HepG2 (cell line): ENCODE measurements at regions not wholly inside any gene's neighbourhood (a gene's known extent, or its start where the extent isn't known, plus 50 kb on each side); places are given as distances from the start of the nearest gene placed in this dataset.
A peak's percentile ranks its signal among the peaks of the same experiment; 100 is the strongest.

Source experiments
- ATAC-seq: fragments of 200-7000 bp; cut with Tn5 transposase; 3 replicates; pipeline ENCODE4 v1.9.1; 2020; ENCODE audit warnings: mild to moderate bottlenecking, moderate library complexity
- BruUV-seq: library from RNA; stranded (reverse); fragments of 400-500 nt; replicated peaks from 2 replicates; lab custom pipeline; 2021; lab: Mats Ljungman, UMichigan
- CTCF ChIA-PET: fragments of 300-600 bp; formaldehyde crosslinking; extraction: SDS; loops from one replicate; lab custom pipeline; 2021; ENCODE audit warnings: low total read pairs, inconsistent platforms, low intra/inter-chr PET ratio; lab: Yijun Ruan, JAX
- POLR2A ChIA-PET: fragments of 350-600 bp; sonication (Branson Sonifier 250); formaldehyde crosslinking; loops from one replicate; lab custom pipeline; 2020; ENCODE audit warnings: antibody characterized with exemption, inconsistent platforms; lab: Yijun Ruan, JAX
- DNase-seq: peaks from one replicate; pipeline ENCODE4 v3.0.0-alpha.2; 2015; ENCODE audit warnings: low spot score
- FAIRE-seq: peaks from 3 replicates; lab custom pipeline; 2011; peaks lifted over from hg19 to GRCh38; lab: Jason Lieb, UNC
- H2AFZ ChIP-seq: one replicate; pipeline ENCODE4 v1.6.1; 2011; ENCODE audit warnings: low read length, inconsistent platforms
- H3K27ac ChIP-seq: fragments of 300-600 bp; 3 replicates; pipeline ENCODE4 v1.8.0; 2011; ENCODE audit warnings: mixed run types, mild to moderate bottlenecking, mixed read lengths, low read length, inconsistent platforms; ENCODE audit not compliant: insufficient read depth; ENCODE audit errors: extremely low read length
- H3K27me3 ChIP-seq, 2 experiments: fragments of 200-600 bp in 1 of 2; 2 replicates in 1 of 2; 3 replicates in 1 of 2; pipeline versions ENCODE4 v1.6.0 to v1.8.0; 2011; ENCODE audit warnings: low read length in 2 of 2, mild to moderate bottlenecking in 2 of 2, moderate library complexity in 2 of 2, inconsistent platforms in 1 of 2; ENCODE audit not compliant: insufficient read depth in 2 of 2, control insufficient read depth in 1 of 2
- H3K36me3 ChIP-seq, 2 experiments: fragments of 200-600 bp in 1 of 2; replicated peaks in 1 of 2; 2 replicates in 1 of 2; 3 replicates in 1 of 2; pipeline versions ENCODE4 v1.5.1 to v1.8.0; 2011; ENCODE audit warnings: low read length in 2 of 2, inconsistent platforms in 1 of 2; ENCODE audit not compliant: insufficient read depth in 2 of 2, control insufficient read depth in 1 of 2
- H3K4me1 ChIP-seq: 2 replicates; pipeline ENCODE4 v1.5.1; 2012; ENCODE audit warnings: low read length, inconsistent platforms; ENCODE audit not compliant: insufficient read depth
- H3K4me2 ChIP-seq: 2 replicates; pipeline ENCODE4 v1.6.0; 2011; ENCODE audit warnings: low read depth, low read length, inconsistent platforms
- H3K4me3 ChIP-seq, 3 experiments: fragments of 200-600 bp in 1 of 3; sonication (generic), shearing (Covaris generic) in 1 of 3; replicated peaks in 1 of 3; 2 replicates each; pipeline ENCODE4 v1.5.1; 2011 to 2016; ENCODE audit warnings: low read length in 3 of 3, inconsistent platforms in 2 of 3, low read depth in 2 of 3, mild to moderate bottlenecking in 2 of 3, control low read depth in 1 of 3, mixed read lengths in 1 of 3; ENCODE audit not compliant: insufficient read depth in 1 of 3
- H3K79me2 ChIP-seq: one replicate; pipeline ENCODE4 v1.6.1; 2011; ENCODE audit warnings: low read length, inconsistent platforms; ENCODE audit not compliant: insufficient read depth
- H3K9ac ChIP-seq: 2 replicates; pipeline ENCODE4 v1.6.0; 2011; ENCODE audit warnings: mild to moderate bottlenecking, low read depth, low read length, inconsistent platforms; ENCODE audit not compliant: insufficient read depth
- H3K9me3 ChIP-seq: 2 replicates; pipeline ENCODE4 v1.5.1; 2012; ENCODE audit warnings: mild to moderate bottlenecking, low read length
- H4K20me1 ChIP-seq: 2 replicates; pipeline ENCODE4 v1.6.0; 2011; ENCODE audit warnings: inconsistent platforms, mild to moderate bottlenecking, low read length, moderate library complexity; ENCODE audit not compliant: insufficient read depth
- CBX1 ChIP-seq: IDR thresholded peaks from one replicate; pipeline ENCODE4 v1.6.1; 2016; ENCODE audit warnings: antibody characterized with exemption, low read depth
- DNMT3B ChIP-seq: conservative IDR thresholded peaks from 2 replicates; pipeline ENCODE4 v1.6.1; 2016; ENCODE audit warnings: missing biosample characterization, control low read depth
- ETV5 ChIP-seq: IDR thresholded peaks from 2 replicates; pipeline ENCODE4 v1.6.1; 2018; ENCODE audit warnings: missing biosample characterization, missing genetic modification reagents, inconsistent platforms, borderline replicate concordance
- FOXM1 ChIP-seq: sonication (generic); formaldehyde crosslinking; IDR thresholded peaks from 2 replicates; pipeline ENCODE4 v1.5.0; 2020; ENCODE audit warnings: missing genetic modification reagents
- GFI1 ChIP-seq: sonication (generic); formaldehyde crosslinking; IDR thresholded peaks from 2 replicates; pipeline ENCODE4 v1.5.0; 2020; ENCODE audit warnings: missing genetic modification reagents, mild to moderate bottlenecking, borderline replicate concordance
- MXD1 ChIP-seq: sonication (generic); formaldehyde crosslinking; IDR thresholded peaks from 2 replicates; pipeline ENCODE4 v1.4.0; 2020; ENCODE audit warnings: mild to moderate bottlenecking, missing genetic modification reagents
- THAP8 ChIP-seq: sonication (generic); formaldehyde crosslinking; IDR thresholded peaks from 2 replicates; pipeline ENCODE4 v1.5.1; 2020; ENCODE audit warnings: missing genetic modification reagents, mild to moderate bottlenecking, borderline replicate concordance
- ZNF234 ChIP-seq: sonication (generic); formaldehyde crosslinking; conservative IDR thresholded peaks from 2 replicates; pipeline ENCODE4 v1.5.1; 2020; ENCODE audit warnings: mild to moderate bottlenecking, missing genetic modification reagents
- ZNF30 ChIP-seq: sonication (generic); formaldehyde crosslinking; IDR thresholded peaks from 2 replicates; pipeline ENCODE4 v1.5.0; 2020; ENCODE audit warnings: mild to moderate bottlenecking, missing genetic modification reagents
- ZNF615 ChIP-seq: sonication (generic); formaldehyde crosslinking; IDR thresholded peaks from 2 replicates; pipeline ENCODE4 v1.5.0; 2020; ENCODE audit warnings: mild to moderate bottlenecking, missing genetic modification reagents, borderline replicate concordance
- ZNF883 ChIP-seq: sonication (generic); formaldehyde crosslinking; IDR thresholded peaks from 2 replicates; pipeline ENCODE4 v1.5.1; 2020; ENCODE audit warnings: mild to moderate bottlenecking, missing genetic modification reagents; ENCODE audit errors: not compliant biosample characterization
- WGBS: methylation state at CpG from one replicate; pipeline ENCODE4 v1.1.6; 2017; ENCODE audit warnings: low lambda C conversion rate; 5-methylcytosine and 5-hydroxymethylcytosine counted together
- in situ Hi-C: cut with HindIII; loops from 2 replicates; pipeline ENCODE4 v1.10.0; 2017; ENCODE audit warnings: low pct_unique_long_range_greater_than_20kb; ENCODE audit not compliant: extremely low pct_ligation_motif_present
- intact Hi-C: fragments of 100-400 bp; cut with micrococcal nuclease; formaldehyde crosslinking; loops from one replicate; pipeline ENCODE4 v1.10.0; 2022; ENCODE audit not compliant: unreplicated experiment
- TF ChIP-seq, protein P1 (sequence below): sonication (generic); formaldehyde crosslinking; IDR thresholded peaks from 2 replicates; pipeline ENCODE4 v1.4.0; 2020; ENCODE audit warnings: missing genetic modification reagents

GRCh38 chr1:186618401-186619170, 61.6 kb downstream of the PTGS2 start:
- CTCF ChIA-PET, result no interaction called here
- no peak for FAIRE-seq
- Histone ChIP-seq H4K20me1 (no peaks in the 10 kb centered on the region), H3K36me3 (no peaks in the 10 kb centered on the region), H3K4me2 (0 out of 2 replicates have a peak overlapping the region, but pooled peaks have one; percentile 23), H3K4me3 (no peak overlapping the region), H3K4me1 (no peaks in the 10 kb centered on the region)
- ATAC-seq, result no peak
- no peak for DNase-seq
- TF ChIP-seq GFI1 (CRISPR knock-in tag) (no peak), CBX1 (no peak), ZNF615 (CRISPR knock-in tag) (no peak), ETV5 (CRISPR knock-in tag) (no peak), ZNF234 (no peak), THAP8 (CRISPR knock-in tag) (no peak), FOXM1 (CRISPR knock-in tag) (no peak), MXD1 (CRISPR knock-in tag) (no peak), ZNF30 (CRISPR knock-in tag) (no peak), DNMT3B (CRISPR knock-in tag) (no peak), ZNF883 (CRISPR knock-in tag) (no peak)
- TF ChIP-seq, protein P1, sequence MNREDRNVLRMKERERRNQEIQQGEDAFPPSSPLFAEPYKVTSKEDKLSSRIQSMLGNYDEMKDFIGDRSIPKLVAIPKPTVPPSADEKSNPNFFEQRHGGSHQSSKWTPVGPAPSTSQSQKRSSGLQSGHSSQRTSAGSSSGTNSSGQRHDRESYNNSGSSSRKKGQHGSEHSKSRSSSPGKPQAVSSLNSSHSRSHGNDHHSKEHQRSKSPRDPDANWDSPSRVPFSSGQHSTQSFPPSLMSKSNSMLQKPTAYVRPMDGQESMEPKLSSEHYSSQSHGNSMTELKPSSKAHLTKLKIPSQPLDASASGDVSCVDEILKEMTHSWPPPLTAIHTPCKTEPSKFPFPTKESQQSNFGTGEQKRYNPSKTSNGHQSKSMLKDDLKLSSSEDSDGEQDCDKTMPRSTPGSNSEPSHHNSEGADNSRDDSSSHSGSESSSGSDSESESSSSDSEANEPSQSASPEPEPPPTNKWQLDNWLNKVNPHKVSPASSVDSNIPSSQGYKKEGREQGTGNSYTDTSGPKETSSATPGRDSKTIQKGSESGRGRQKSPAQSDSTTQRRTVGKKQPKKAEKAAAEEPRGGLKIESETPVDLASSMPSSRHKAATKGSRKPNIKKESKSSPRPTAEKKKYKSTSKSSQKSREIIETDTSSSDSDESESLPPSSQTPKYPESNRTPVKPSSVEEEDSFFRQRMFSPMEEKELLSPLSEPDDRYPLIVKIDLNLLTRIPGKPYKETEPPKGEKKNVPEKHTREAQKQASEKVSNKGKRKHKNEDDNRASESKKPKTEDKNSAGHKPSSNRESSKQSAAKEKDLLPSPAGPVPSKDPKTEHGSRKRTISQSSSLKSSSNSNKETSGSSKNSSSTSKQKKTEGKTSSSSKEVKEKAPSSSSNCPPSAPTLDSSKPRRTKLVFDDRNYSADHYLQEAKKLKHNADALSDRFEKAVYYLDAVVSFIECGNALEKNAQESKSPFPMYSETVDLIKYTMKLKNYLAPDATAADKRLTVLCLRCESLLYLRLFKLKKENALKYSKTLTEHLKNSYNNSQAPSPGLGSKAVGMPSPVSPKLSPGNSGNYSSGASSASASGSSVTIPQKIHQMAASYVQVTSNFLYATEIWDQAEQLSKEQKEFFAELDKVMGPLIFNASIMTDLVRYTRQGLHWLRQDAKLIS, result no peak
- TF ChIP-seq, all 625 proteins: peak for 0
- in situ Hi-C loops (no loop called here), intact Hi-C loops (no loop called here)
- no peaks in the 10 kb centered on the region for H3K9me3 ChIP-seq
- BruUV-seq, result no TSS peak
- no peak overlapping the region for H3K27ac ChIP-seq
- H3K9ac ChIP-seq, result no peak overlapping the region
- 4% methylated on average over 11 of the region's 11 CpGs for WGBS
- POLR2A ChIA-PET, result no interaction called here
- no peaks in the 10 kb centered on the region for H3K79me2 ChIP-seq
- H3K27me3 ChIP-seq, result no peaks in the 10 kb centered on the region
- H2AFZ ChIP-seq, result no peak overlapping the region
